CD4-positive, CD25-positive, alpha-beta regulatory T cell (primary cell): ENCODE measurements at regions not wholly inside any gene's neighbourhood (a gene's known extent, or its start where the extent isn't known, plus 50 kb on each side); places are given as distances from the start of the nearest gene placed in this dataset.

Experiments
- ATAC-seq, 2 donors: fragments of 150-1000 bp; cut with Tn5 transposase; one replicate each; pipeline ENCODE4 v1.10.0; 2021; ENCODE audit warnings: low read depth in 2 of 2, moderate number of reproducible peaks in 2 of 2, moderate library complexity in 1 of 2
- DNase-seq, 3 donors: peaks; one replicate each; pipeline versions ENCODE4 v3.0.0 to v3.0.0-alpha.2; 2012 to 2022; ENCODE audit warnings: mixed read lengths in 1 of 3
- H3K27ac ChIP-seq: one replicate; pipeline ENCODE4 v1.7.0; 2013; ENCODE audit warnings: mild to moderate bottlenecking, low read length; ENCODE audit not compliant: insufficient read depth, poor library complexity, severe bottlenecking
- H3K27me3 ChIP-seq: one replicate; pipeline ENCODE4 v1.7.0; 2013; ENCODE audit warnings: low read length; ENCODE audit not compliant: control insufficient read depth, insufficient read depth
- H3K36me3 ChIP-seq: one replicate; pipeline ENCODE4 v1.7.0; 2013; ENCODE audit warnings: mild to moderate bottlenecking, low read length, moderate library complexity; ENCODE audit not compliant: control insufficient read depth, insufficient read depth
- H3K4me1 ChIP-seq: 2 replicates; pipeline ENCODE4 v1.7.0; 2013; ENCODE audit warnings: mild to moderate bottlenecking, low read length; ENCODE audit not compliant: insufficient read depth, control insufficient read depth, poor library complexity, severe bottlenecking
- H3K4me3 ChIP-seq: one replicate; pipeline ENCODE4 v1.7.0; 2013; ENCODE audit warnings: low read depth, mild to moderate bottlenecking, low read length, moderate library complexity
- H3K9me3 ChIP-seq, 2 experiments: 1 replicate in 1 of 2; 2 replicates in 1 of 2; pipeline ENCODE4 v1.7.0; 2013; ENCODE audit warnings: low read length in 2 of 2, mild to moderate bottlenecking in 1 of 2, moderate library complexity in 1 of 2; ENCODE audit not compliant: control insufficient read depth in 2 of 2
- H3K27ac Mint-ChIP-seq, 3 donors: one replicate each; pipeline ENCODE4 v1.8.0; 2020 to 2022; ENCODE audit warnings: mild to moderate bottlenecking in 3 of 3, mixed read lengths in 3 of 3, moderate library complexity in 2 of 3
- H3K27me3 Mint-ChIP-seq: one replicate; pipeline ENCODE4 v1.8.0; 2022; ENCODE audit warnings: mild to moderate bottlenecking, mixed read lengths
- H3K36me3 Mint-ChIP-seq: one replicate; pipeline ENCODE4 v1.8.0; 2020; ENCODE audit warnings: mixed read lengths
- H3K4me1 Mint-ChIP-seq, 4 donors: one replicate each; pipeline ENCODE4 v1.8.0; 2020 to 2022; ENCODE audit warnings: mixed read lengths in 4 of 4, mild to moderate bottlenecking in 1 of 4
- H3K4me3 Mint-ChIP-seq, 4 donors: one replicate each; pipeline ENCODE4 v1.8.0; 2020 to 2022; ENCODE audit warnings: mild to moderate bottlenecking in 4 of 4, mixed read lengths in 4 of 4, moderate library complexity in 3 of 4
- H3K9me3 Mint-ChIP-seq, 7 donors: one replicate each; pipeline ENCODE4 v1.8.0; 2020 to 2022; ENCODE audit warnings: mixed read lengths in 7 of 7, mild to moderate bottlenecking in 3 of 7, moderate library complexity in 2 of 7

GRCh38 chr14:94676495-94677185 is 64.4 kb downstream of the SERPINA3 start:
- no peak overlapping the region for H3K4me3 Mint-ChIP-seq
- peaks cover 0 to 4% (median 0%) of the 10 kb centered on the region in 7 donors for H3K9me3 Mint-ChIP-seq

DNA sequence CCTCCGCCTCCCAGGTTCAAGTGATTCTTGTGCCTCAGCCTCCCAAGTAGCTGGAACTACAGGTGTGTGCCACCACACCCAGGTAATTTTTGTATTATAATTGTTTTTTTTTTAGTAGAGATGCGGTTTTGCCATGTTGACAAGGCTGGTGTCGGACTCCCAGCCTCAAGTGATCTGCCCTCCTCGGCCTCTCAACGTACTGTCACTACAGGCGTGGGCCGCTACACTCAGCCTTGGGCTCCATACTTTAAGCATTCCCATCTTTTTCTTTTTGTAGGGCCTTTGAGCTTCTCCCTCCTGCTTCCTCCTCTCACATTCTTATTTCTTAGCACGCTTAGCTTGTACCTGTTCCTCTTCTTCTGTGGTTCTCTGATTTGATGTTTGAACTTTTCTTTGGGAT is 62.8 kb downstream of the SERPINA3 start:
- no peaks in the 10 kb centered on the region for H3K36me3 ChIP-seq
- DNase-seq (no peak), ATAC-seq (no peak)
- no peaks in the 10 kb centered on the region for H3K9me3 ChIP-seq
- no peak overlapping the region for H3K4me3 ChIP-seq
- Mint-ChIP-seq H3K4me1 (no peaks in the 10 kb centered on the region), H3K27ac (no peak overlapping the region), H3K27me3 (no peaks in the 10 kb centered on the region), H3K4me3 (no peak overlapping the region), H3K9me3 (peaks cover 0 to 4% (median 0%) of the 10 kb centered on the region in 7 donors), H3K36me3 (no peaks in the 10 kb centered on the region)
- H3K27me3 ChIP-seq: no peaks in the 10 kb centered on the region
- no peaks in the 10 kb centered on the region for H3K4me1 ChIP-seq
- H3K27ac ChIP-seq: no peak overlapping the region

More at GRCh38 chr14:94676495-94677185, 64.4 kb downstream of the SERPINA3 start:
- no peaks in the 10 kb centered on the region for H3K27me3 Mint-ChIP-seq
- no peak overlapping the region for H3K27ac Mint-ChIP-seq
- H3K4me1 Mint-ChIP-seq: no peaks in the 10 kb centered on the region
- no peaks in the 10 kb centered on the region for H3K9me3 ChIP-seq
- H3K4me1 ChIP-seq: no peaks in the 10 kb centered on the region
- DNase-seq: no peak
- no peak overlapping the region for H3K27ac ChIP-seq
- no peaks in the 10 kb centered on the region for H3K27me3 ChIP-seq
- no peak for ATAC-seq
- H3K4me3 ChIP-seq: no peak overlapping the region
- H3K36me3 ChIP-seq: no peaks in the 10 kb centered on the region
- H3K36me3 Mint-ChIP-seq: no peaks in the 10 kb centered on the region

GRCh38 chr14:94673781-94674231 is 61.6 kb downstream of the SERPINA3 start:
- Histone ChIP-seq H3K9me3 (no peaks in the 10 kb centered on the region), H3K4me1 (no peaks in the 10 kb centered on the region), H3K27ac (no peak overlapping the region), H3K36me3 (no peaks in the 10 kb centered on the region), H3K27me3 (no peaks in the 10 kb centered on the region), H3K4me3 (no peak overlapping the region)
- Mint-ChIP-seq H3K27ac (no peak overlapping the region), H3K27me3 (no peaks in the 10 kb centered on the region), H3K9me3 (peaks cover 0 to 3% (median 0%) of the 10 kb centered on the region in 7 donors), H3K36me3 (no peaks in the 10 kb centered on the region), H3K4me1 (no peaks in the 10 kb centered on the region), H3K4me3 (no peak overlapping the region)
- DNase-seq (no peak), ATAC-seq (no peak)
